IPS DF 19.7 (cell line): ENCODE measurements at regions not wholly inside any gene's neighbourhood (a gene's known extent, or its start where the extent isn't known, plus 50 kb on each side); places are given as distances from the start of the nearest gene placed in this dataset.
"Not testable (repeated sequence)": the region's sequence is repeated elsewhere in the genome, so short reads cannot be mapped to it uniquely, and the experiment has no call there.

ENCODE experiments used
- DNase-seq: peaks from one replicate; pipeline ENCODE4 v3.0.0-alpha.2; 2013; ENCODE audit warnings: low read depth, low spot score

- peak; percentile 20 for DNase-seq
These were observed 456.8 kb upstream of the KLF6 start for GRCh38 chr10:4241724-4242345.

DNA sequence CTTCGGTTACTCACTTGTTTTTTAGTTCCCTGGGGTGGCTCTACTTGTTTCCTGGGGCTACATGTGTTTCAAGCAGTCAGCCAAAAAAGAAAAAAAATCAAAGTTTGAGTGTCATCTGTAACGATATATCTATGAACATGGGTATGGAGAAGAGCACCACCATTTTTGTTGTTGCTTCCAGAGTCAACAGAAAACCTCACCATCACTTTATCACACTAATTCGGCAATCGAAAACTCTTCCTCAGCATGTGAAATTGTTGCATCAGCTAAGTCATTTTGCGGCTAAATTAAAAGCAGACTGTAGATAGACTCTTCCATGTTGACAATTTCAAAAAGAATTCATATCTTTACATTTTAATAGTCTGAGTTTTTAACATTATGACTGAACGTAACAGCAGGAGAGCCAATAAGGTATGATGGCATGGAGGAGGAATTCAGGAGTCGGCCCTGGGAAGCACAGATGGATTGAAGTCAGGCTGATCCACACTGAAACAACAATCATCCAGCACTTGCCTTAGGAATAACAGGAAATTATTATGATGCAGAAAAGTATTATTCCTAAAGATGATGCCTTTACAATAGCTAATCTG is 455.7 kb upstream of the KLF6 start:
- no peak for DNase-seq

DNA sequence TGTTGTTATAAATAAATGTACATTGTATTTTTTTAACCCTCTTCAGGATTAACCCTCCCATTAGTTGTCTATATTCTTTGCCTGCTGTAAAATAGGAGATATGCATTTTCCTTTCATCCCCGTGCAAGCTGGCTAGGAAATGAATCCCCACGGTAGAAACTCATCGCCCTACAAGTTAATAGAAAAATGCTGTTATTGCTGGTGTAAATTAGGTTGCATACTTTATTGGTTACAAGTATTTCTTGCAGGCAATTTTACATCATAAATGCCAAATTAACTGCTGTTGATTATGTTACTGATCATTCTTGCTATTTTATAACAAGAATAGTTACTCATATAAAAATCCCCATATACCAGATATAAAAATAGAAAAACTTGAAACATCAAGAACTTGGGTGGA is 454.2 kb upstream of the KLF6 start:
- DNase-seq: no peak

DNA sequence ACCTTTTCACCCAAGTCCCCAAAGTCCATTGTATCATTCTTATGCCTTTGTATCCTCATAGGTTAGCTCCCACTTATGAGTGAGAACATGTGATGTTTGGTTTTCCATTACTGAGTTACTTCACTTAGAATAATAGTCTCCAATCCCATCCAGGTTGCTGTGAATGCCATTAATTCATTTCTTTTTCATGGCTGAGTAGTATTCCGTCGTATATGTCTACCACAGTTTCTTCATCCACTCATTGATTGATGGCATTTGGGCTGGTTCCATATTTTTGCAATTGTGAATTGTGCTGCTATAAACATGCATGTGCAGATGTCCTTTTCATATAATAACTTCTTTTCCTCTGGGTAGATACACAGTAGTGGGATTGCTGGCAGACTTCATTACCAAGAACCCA is 451.9 kb upstream of the KLF6 start:
- not testable (repeated sequence) for DNase-seq

DNA sequence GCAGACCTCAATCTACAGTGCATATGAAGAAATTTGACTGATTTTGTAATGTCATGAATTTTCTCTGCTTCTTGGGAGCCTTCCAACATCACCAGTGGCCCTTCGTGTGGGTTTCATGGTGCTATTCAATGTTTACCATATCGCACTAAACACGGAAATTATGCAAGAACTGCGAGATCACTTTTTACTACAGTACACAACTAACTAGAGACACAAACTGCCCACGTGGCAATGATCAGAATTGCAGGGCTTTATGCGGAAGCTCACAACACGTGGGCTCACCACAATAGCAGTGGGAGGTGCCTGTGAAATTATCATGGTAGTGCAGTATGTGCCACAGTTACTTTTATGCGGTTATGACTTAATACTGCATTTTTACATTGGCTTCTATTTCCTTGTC is 449.7 kb upstream of the KLF6 start:
- DNase-seq: no peak

DNA sequence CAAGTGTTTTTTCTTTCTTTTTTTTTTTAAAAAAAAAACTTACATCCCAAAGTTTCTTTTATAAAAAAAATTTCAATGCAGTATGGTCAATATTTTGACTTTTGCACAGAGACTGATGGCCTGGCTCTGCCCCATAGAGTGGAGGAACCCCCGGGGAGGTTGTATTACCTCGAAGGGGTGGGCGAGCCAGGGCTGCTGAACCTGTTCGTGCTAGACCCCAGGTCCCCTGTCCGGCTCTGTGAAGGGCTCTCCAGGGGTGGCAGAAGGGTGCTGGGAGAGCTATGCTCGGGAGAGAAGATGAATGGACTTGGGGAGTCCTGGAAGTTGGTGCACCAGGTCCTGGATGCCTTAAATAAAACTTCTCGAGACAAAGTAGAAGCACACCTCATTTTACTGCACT is 446.4 kb upstream of the KLF6 start:
- DNase-seq: no peak

GRCh38 chr10:4230036-4230435 is 445.0 kb upstream of the KLF6 start:
- DNase-seq: no peak

DNA sequence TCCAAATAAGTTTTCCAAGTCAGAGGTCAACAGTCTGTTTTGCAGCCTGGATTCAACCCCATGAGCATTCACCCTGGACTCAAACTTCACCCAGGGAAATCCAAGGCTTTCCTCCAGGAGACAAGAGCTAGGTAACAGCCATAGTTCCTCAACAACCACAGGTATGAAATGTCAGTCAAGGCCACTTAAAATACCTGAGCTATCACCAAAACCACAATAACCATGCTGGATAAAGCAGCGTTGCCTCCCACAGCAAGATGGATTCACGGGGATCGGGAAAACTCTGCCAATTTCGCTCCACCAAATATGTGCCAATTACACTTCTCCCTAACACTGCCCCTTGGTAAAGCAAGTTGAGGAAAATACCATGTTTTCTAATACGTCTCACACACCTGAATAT is 444.1 kb upstream of the KLF6 start:
- no peak for DNase-seq

- DNase-seq: no peak
These were observed 442.6 kb upstream of the KLF6 start for GRCh38 chr10:4227586-4227985.

DNA sequence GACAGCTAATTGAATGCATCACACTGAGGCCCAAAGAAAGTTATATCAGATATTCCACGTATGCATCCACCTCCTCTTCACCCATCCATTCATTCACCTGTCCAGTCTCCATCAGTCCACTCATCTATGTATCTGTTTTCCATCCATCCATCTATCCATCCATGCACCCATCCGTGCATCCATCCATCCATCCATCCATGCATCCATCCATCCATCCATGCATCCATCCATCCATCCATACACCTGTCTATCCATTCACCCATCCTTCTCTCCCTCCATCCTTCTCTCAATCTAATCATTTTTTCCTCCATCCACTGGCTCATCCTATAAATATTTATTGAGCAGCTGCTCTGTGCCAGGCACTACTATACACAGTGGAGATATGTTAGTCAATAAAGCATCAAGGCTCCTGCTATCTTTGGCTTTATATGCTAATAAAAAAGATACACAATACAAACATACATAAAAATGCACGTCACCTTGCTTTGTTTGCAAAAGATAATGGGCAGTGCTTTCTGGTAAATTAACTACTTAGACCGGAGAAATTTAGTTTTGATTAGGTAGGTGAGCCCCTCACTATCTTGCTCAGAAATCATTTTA is 442.0 kb upstream of the KLF6 start:
- DNase-seq: no peak

DNA sequence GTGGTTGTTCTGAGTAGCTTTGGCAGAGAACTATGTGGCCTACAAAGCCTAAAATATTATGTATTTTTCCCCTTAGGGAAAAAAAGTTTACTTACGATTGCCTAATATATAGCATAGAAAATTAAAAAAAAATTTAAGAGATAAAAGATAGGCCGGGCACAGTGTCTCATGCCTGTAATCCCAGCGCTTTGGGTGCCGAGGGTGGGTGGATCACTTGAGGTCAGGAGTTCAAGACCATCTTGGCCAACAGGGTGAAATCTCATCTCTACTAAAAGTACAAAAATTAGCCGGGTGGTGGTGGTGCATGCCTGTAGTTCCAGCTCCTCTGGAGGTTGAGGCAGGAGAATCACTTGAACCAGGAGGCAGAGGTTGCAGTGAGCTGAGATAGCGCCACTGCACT is 439.2 kb upstream of the KLF6 start:
- DNase-seq: no peak

- not testable (repeated sequence) for DNase-seq
These were observed 436.3 kb upstream of the KLF6 start for GRCh38 chr10:4221310-4221709.

DNA sequence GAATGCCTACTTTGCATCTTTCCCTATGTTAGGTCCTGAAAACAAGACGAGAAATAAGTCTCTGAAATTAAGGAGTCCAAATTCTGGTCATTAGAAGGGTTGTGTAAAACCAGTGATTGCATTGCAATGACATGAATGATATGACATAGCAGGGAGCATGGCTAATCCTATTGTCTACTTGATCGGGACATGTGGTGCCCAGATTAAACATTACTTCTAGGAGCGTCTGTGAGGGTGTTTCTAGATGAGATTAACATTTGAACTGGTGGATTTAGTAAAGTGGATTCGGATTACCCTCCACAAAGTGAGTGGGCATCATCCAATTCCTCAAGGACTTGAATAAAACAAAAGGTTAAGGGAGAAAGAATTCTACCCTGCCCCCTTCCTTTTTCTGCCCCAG is 434.9 kb upstream of the KLF6 start:
- DNase-seq: no peak

GRCh38 chr10:4217653-4218052 is 432.6 kb upstream of the KLF6 start:
- DNase-seq: no peak

GRCh38 chr10:4217187-4217586 is 432.2 kb upstream of the KLF6 start:
- DNase-seq: no peak

- DNase-seq: no peak
These were observed 431.7 kb upstream of the KLF6 start for GRCh38 chr10:4216726-4217125.

DNA sequence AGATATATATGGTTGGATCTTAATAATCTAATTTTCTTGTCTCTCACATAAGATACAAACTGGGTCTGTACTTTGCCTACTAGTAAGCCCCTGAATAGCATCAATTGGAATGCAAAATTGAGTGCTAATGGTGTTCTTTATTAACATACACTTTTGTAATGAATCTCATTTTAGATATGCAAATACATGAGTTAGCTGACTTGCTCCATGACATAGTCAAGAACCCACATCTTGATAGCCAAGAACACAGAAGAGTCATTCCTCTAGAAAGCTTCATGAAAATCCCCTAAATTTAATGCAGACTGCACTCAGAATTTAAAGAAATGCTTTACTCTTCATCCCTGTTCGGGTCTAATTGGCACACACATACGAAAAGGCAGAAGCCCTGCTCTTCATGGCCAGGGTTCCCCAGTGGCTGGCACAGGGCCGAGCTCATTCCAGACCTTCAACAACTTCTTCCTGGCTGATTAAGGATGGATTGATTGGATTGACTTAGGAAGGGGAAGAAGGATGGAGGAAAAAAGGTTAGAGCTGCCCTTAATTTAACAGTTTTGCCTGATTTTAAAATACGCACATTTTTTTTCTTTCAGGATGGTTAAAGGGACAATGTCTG is 431.1 kb upstream of the KLF6 start:
- no peak for DNase-seq

- DNase-seq: no peak
These were observed 430.5 kb upstream of the KLF6 start for GRCh38 chr10:4215485-4215884.

DNA sequence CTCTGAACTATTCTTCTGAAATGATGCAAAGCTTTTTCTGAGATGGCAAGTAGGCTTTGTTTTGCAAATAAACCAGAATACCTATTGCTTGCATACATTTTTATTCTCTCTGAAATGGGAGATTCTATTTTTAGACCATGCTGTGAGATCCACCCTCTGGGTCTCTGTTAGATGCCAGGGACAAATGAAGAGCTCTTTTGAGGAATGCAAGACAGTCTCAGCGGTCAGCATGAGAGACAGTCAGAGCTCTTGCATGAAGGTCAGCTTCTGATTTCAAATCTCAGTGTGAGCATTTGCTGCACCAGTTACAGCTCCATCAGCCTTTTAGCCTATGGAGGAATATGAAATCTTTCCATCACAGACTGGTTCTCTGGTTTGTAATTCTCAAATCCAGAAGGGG is 429.9 kb upstream of the KLF6 start:
- no peak for DNase-seq

- no peak for DNase-seq
These were observed 428.4 kb upstream of the KLF6 start for GRCh38 chr10:4213441-4213840.

GRCh38 chr10:4212111-4212630 is 427.2 kb upstream of the KLF6 start:
- DNase-seq: no peak

DNA sequence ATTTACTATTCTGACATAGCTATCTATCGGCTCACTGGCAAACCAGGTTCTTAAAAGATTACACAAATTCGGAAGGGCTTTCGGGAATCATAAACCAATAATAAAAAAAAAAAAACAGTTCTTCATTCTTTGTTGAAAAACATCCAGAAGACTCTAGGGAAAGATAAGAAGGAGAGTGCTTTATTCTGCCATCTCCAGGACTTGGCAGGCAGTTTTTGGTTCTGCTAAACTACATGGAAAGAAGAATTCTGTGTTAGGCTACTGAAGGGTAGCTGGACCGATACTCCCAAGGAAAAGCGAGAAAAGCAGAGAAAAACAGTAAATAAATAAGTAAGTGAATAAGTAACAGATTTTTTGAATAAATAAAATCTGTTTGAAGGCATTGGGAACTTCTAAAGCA is 423.5 kb upstream of the KLF6 start:
- DNase-seq: no peak

- no peak for DNase-seq
These were observed 420.1 kb upstream of the KLF6 start for GRCh38 chr10:4205113-4205512.
